ENCODE measurements at regions not wholly inside any gene's neighbourhood (a gene's known extent, or its start where the extent isn't known, plus 50 kb on each side); places are given as distances from the start of the nearest gene placed in this dataset.

DNA sequence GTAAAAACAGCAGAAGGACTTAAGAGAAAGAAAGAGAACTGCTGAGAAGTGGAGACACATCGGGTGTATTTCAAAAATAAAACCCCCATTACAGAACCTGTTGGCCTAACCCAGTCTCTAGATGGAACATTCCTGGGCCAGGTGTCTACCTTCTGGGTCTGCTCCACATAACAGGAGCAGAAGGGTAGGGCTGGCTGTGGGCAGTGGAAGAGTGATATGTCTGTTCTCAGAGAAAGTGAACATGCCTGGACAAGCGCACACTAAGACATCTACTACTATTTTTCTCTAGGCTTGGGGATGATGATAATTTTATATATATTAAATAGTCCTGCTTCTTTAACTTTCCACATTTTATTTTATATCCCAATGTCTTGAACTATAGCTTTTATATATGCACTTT is 267.1 kb downstream of the TBC1D4 start:
- no peak overlapping the region for H2BK15ac ChIP-seq (replicated peaks; ENCODE audit: low read depth)
- H3K4ac ChIP-seq (ENCODE audit: low read depth, low read length) = no peak overlapping the region
- no peak overlapping the region for H2BK5ac ChIP-seq (ENCODE audit: low read length)
- no peak overlapping the region for H3K18ac ChIP-seq (ENCODE audit: low read length)
- no peak overlapping the region for H4K5ac ChIP-seq (ENCODE audit: low read length)
- H3K9ac ChIP-seq (ENCODE audit: low read length) = no peak overlapping the region
- H3K27me3 ChIP-seq (ENCODE audit: insufficient read depth, low read length, poor library complexity) = no peaks in the 10 kb centered on the region
- H3K36me3 ChIP-seq (ENCODE audit: control insufficient read depth, insufficient read depth, low read length) = no peaks in the 10 kb centered on the region
- DNase-seq = no peak
- WGBS (ENCODE audit: extremely low coverage, insufficient coverage, low lambda C conversion rate) = no CpG with 5 or more reads among the region's 2 CpGs
- no peak overlapping the region for H3K23ac ChIP-seq (ENCODE audit: low read length)
- no peak overlapping the region for H2AK5ac ChIP-seq (ENCODE audit: low read length)
- no peak overlapping the region for H3K56ac ChIP-seq (ENCODE audit: low read length)
- H4K8ac ChIP-seq (ENCODE audit: low read depth, low read length) = no peak overlapping the region
- H3K79me2 ChIP-seq (ENCODE audit: control insufficient read depth, insufficient read depth, low read length) = no peaks in the 10 kb centered on the region
- no peak overlapping the region for H3K4me2 ChIP-seq (ENCODE audit: low read length)
- no peaks in the 10 kb centered on the region for H3K79me1 ChIP-seq (ENCODE audit: low read length)
- no peak overlapping the region for H3K27ac ChIP-seq (ENCODE audit: low read depth, low read length)
- H3K4me1 ChIP-seq (ENCODE audit: control insufficient read depth, low read depth, low read length) = no peaks in the 10 kb centered on the region
- H2BK120ac ChIP-seq (ENCODE audit: low read depth, low read length) = no peak overlapping the region
- no peak overlapping the region for H3K4me3 ChIP-seq (ENCODE audit: low read length)

DNA sequence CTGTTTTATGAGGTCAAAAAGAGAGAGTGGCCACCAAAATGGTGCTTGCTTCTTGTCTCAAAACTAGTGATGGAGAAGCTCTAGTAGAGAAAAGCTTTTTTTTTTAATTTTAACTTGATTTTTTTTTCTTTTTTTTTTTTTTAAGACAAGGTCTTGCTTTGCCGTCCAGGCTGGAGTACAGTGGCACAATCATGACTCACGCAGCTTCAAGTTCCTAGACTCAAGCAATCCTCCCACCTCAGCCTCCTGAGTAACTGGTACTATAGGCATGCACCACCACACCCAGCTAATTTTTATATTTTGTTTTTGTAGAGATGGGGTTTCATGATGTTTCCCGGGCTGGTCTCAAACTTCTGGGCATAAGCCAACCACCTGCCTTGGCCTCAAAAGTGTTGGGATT is 279.0 kb downstream of the TBC1D4 start:
- H3K18ac ChIP-seq (ENCODE audit: low read length) = no peak overlapping the region
- no peak for DNase-seq
- H3K27ac ChIP-seq (ENCODE audit: low read depth, low read length) = no peak overlapping the region
- no peaks in the 10 kb centered on the region for H3K79me2 ChIP-seq (ENCODE audit: control insufficient read depth, insufficient read depth, low read length)
- no peak overlapping the region for H2BK5ac ChIP-seq (ENCODE audit: low read length)
- H3K36me3 ChIP-seq (ENCODE audit: control insufficient read depth, insufficient read depth, low read length) = no peaks in the 10 kb centered on the region
- H3K23ac ChIP-seq (ENCODE audit: low read length) = no peak overlapping the region
- no peak overlapping the region for H4K5ac ChIP-seq (ENCODE audit: low read length)
- no peak overlapping the region for H3K4me3 ChIP-seq (ENCODE audit: low read length)
- H3K9ac ChIP-seq (ENCODE audit: low read length) = no peak overlapping the region
- H3K79me1 ChIP-seq (ENCODE audit: low read length) = no peaks in the 10 kb centered on the region
- H3K56ac ChIP-seq (ENCODE audit: low read length) = no peak overlapping the region
- H2AK5ac ChIP-seq (ENCODE audit: low read length) = no peak overlapping the region
- no peak overlapping the region for H2BK120ac ChIP-seq (ENCODE audit: low read depth, low read length)
- no peaks in the 10 kb centered on the region for H3K4me1 ChIP-seq (ENCODE audit: control insufficient read depth, low read depth, low read length)
- H3K4ac ChIP-seq (ENCODE audit: low read depth, low read length) = no peak overlapping the region
- H3K27me3 ChIP-seq (ENCODE audit: insufficient read depth, low read length, poor library complexity) = no peaks in the 10 kb centered on the region
- no peak overlapping the region for H4K8ac ChIP-seq (ENCODE audit: low read depth, low read length)
- H3K4me2 ChIP-seq (ENCODE audit: low read length) = no peak overlapping the region
- no peak overlapping the region for H2BK15ac ChIP-seq (replicated peaks; ENCODE audit: low read depth)
- WGBS (ENCODE audit: extremely low coverage, insufficient coverage, low lambda C conversion rate) = no CpG with 5 or more reads among the region's 3 CpGs

DNA sequence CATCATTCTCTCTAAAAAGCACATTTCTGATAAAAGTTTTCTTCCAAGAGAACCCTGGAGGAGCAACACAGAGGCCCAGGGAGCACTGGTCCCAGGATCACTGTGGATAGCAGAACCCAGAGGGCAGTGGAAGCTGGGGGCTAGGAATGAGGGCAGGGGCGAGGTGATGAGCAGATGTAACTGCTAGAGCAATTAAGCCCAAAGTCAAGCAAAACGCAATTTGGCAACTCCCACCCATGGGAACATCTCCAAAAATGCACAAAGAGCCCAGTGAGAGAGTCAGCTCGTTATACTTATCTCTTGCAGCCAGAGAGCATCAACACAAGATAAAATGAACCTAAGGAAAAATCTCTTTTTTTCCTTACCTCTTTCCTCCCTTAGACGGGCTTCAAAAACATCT is 284.2 kb downstream of the TBC1D4 start:
- no peak overlapping the region for H3K4me3 ChIP-seq (ENCODE audit: low read length)
- H3K36me3 ChIP-seq (ENCODE audit: control insufficient read depth, insufficient read depth, low read length) = no peaks in the 10 kb centered on the region
- no peak overlapping the region for H4K8ac ChIP-seq (ENCODE audit: low read depth, low read length)
- H2BK15ac ChIP-seq (replicated peaks; ENCODE audit: low read depth) = no peak overlapping the region
- no peaks in the 10 kb centered on the region for H3K4me1 ChIP-seq (ENCODE audit: control insufficient read depth, low read depth, low read length)
- no peak overlapping the region for H2BK120ac ChIP-seq (ENCODE audit: low read depth, low read length)
- H3K27ac ChIP-seq (ENCODE audit: low read depth, low read length) = no peak overlapping the region
- H3K4ac ChIP-seq (ENCODE audit: low read depth, low read length) = no peak overlapping the region
- no peak overlapping the region for H3K4me2 ChIP-seq (ENCODE audit: low read length)
- no peak overlapping the region for H3K23ac ChIP-seq (ENCODE audit: low read length)
- no CpG with 5 or more reads among the region's 4 CpGs for WGBS (ENCODE audit: extremely low coverage, insufficient coverage, low lambda C conversion rate)
- H4K5ac ChIP-seq (ENCODE audit: low read length) = no peak overlapping the region
- H3K27me3 ChIP-seq (ENCODE audit: insufficient read depth, low read length, poor library complexity) = no peaks in the 10 kb centered on the region
- no peak overlapping the region for H2AK5ac ChIP-seq (ENCODE audit: low read length)
- H3K79me2 ChIP-seq (ENCODE audit: control insufficient read depth, insufficient read depth, low read length) = no peaks in the 10 kb centered on the region
- no peak overlapping the region for H3K9ac ChIP-seq (ENCODE audit: low read length)
- H3K18ac ChIP-seq (ENCODE audit: low read length) = no peak overlapping the region
- DNase-seq = peak; percentile 12
- no peaks in the 10 kb centered on the region for H3K79me1 ChIP-seq (ENCODE audit: low read length)
- H2BK5ac ChIP-seq (ENCODE audit: low read length) = no peak overlapping the region
- H3K56ac ChIP-seq (ENCODE audit: low read length) = no peak overlapping the region

DNA sequence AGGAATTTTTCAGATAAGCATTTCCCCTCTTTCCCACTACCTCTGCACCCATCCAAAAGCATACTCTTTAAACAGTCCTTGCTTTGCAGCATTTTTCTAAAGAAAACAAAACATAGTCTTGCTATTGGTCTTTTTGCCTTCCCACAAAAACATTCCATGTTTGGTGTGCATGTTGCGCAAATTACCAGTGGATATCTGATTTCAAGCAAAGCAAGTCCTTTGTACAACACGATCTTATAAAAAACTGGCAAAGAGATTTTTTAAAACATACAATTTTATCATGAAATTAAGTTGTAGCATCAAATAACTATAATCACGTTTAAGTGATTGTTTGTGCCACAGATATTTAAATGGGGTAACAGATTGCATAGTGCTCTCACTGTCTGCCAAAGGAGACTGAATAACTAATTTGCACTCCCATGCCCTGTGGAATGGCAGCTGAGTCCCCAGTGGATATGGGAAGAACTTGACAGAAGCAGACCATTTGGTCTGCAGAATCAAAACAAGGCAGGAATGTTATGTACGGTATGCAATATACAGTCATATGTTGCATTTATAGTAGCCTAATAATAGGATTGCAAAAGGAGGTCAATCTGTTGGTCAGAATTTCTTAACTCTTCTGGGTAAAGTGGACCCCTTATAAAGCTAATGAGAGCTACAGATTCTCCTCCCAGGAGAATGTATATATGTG is 285.7 kb downstream of the TBC1D4 start:
- Histone ChIP-seq H3K4me1 (ENCODE audit: control insufficient read depth, low read depth, low read length) (no peaks in the 10 kb centered on the region), H3K27me3 (ENCODE audit: insufficient read depth, low read length, poor library complexity) (no peaks in the 10 kb centered on the region), H4K5ac (ENCODE audit: low read length) (no peak overlapping the region), H2BK15ac (replicated peaks; ENCODE audit: low read depth) (no peak overlapping the region), H3K9ac (ENCODE audit: low read length) (no peak overlapping the region), H3K23ac (ENCODE audit: low read length) (no peak overlapping the region), H2AK5ac (ENCODE audit: low read length) (no peak overlapping the region), H3K4me3 (ENCODE audit: low read length) (no peak overlapping the region), H3K27ac (ENCODE audit: low read depth, low read length) (no peak overlapping the region), H2BK5ac (ENCODE audit: low read length) (no peak overlapping the region), H3K18ac (ENCODE audit: low read length) (no peak overlapping the region), H3K79me1 (ENCODE audit: low read length) (no peaks in the 10 kb centered on the region), H3K4ac (ENCODE audit: low read depth, low read length) (no peak overlapping the region), H3K56ac (ENCODE audit: low read length) (no peak overlapping the region), H4K8ac (ENCODE audit: low read depth, low read length) (no peak overlapping the region), H3K4me2 (ENCODE audit: low read length) (no peak overlapping the region), H2BK120ac (ENCODE audit: low read depth, low read length) (no peak overlapping the region), H3K79me2 (ENCODE audit: control insufficient read depth, insufficient read depth, low read length) (no peaks in the 10 kb centered on the region), H3K36me3 (ENCODE audit: control insufficient read depth, insufficient read depth, low read length) (no peaks in the 10 kb centered on the region)
- no CpG with 5 or more reads among the region's 4 CpGs for WGBS (ENCODE audit: extremely low coverage, insufficient coverage, low lambda C conversion rate)
- no peak for DNase-seq

DNA sequence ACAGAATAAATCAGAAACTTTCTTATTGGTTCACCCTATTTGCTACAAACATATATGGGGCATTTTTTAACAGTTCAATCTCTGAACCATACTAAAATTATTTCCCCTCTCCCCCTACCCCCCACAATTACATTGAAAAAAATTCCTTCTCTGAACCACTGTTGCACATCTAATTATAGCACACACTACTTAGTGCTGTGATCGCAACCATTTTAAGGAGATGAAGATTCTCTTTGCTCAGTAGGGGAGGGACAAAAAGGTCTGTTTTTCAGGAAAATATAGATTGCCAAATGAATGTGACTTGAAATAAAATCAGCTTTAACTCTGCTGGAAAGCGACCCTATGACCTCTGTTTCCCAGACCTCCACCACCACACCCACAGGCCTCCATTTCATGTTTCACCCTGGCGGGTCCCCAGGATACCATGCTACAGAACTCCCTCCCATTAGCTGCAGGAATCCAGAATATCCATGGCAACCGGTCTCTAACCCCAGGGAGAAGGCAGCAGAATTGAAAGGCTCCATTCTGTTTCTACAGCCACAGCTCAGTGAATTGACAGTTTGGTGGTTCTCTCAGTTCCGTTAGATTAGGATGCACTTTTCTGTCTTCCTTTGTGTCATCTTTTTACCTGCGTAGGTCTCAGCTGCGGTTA is 286.3 kb downstream of the TBC1D4 start:
- H3K79me2 ChIP-seq (ENCODE audit: control insufficient read depth, insufficient read depth, low read length) = no peaks in the 10 kb centered on the region
- H2BK120ac ChIP-seq (ENCODE audit: low read depth, low read length) = no peak overlapping the region
- H4K8ac ChIP-seq (ENCODE audit: low read depth, low read length) = no peak overlapping the region
- no peak overlapping the region for H3K4me2 ChIP-seq (ENCODE audit: low read length)
- H3K4me3 ChIP-seq (ENCODE audit: low read length) = no peak overlapping the region
- no peak overlapping the region for H3K56ac ChIP-seq (ENCODE audit: low read length)
- no peak overlapping the region for H4K5ac ChIP-seq (ENCODE audit: low read length)
- no CpG with 5 or more reads among the region's 7 CpGs for WGBS (ENCODE audit: extremely low coverage, insufficient coverage, low lambda C conversion rate)
- H3K23ac ChIP-seq (ENCODE audit: low read length) = no peak overlapping the region
- no peak overlapping the region for H3K27ac ChIP-seq (ENCODE audit: low read depth, low read length)
- no peak overlapping the region for H3K18ac ChIP-seq (ENCODE audit: low read length)
- no peak overlapping the region for H3K9ac ChIP-seq (ENCODE audit: low read length)
- no peak overlapping the region for H3K4ac ChIP-seq (ENCODE audit: low read depth, low read length)
- H3K4me1 ChIP-seq (ENCODE audit: control insufficient read depth, low read depth, low read length) = no peaks in the 10 kb centered on the region
- no peaks in the 10 kb centered on the region for H3K79me1 ChIP-seq (ENCODE audit: low read length)
- H2BK15ac ChIP-seq (replicated peaks; ENCODE audit: low read depth) = no peak overlapping the region
- peak; percentile 11 for DNase-seq
- H3K36me3 ChIP-seq (ENCODE audit: control insufficient read depth, insufficient read depth, low read length) = no peaks in the 10 kb centered on the region
- H2AK5ac ChIP-seq (ENCODE audit: low read length) = no peak overlapping the region
- H2BK5ac ChIP-seq (ENCODE audit: low read length) = no peak overlapping the region
- H3K27me3 ChIP-seq (ENCODE audit: insufficient read depth, low read length, poor library complexity) = no peaks in the 10 kb centered on the region
